ENCODE measurements at regions not wholly inside any gene's neighbourhood (a gene's known extent, or its start where the extent isn't known, plus 50 kb on each side); places are given as distances from the start of the nearest gene placed in this dataset.
"Not testable (repeated sequence)": the region's sequence is repeated elsewhere in the genome, so short reads cannot be mapped to it uniquely, and the experiment has no call there.

GRCh38 chr9:24846248-24846912 lies 300.7 kb upstream of the IZUMO3 start:
- no peak for DNase-seq (ENCODE audit: low spot score)

- DNase-seq (ENCODE audit: low spot score): no peak
These were observed 298.5 kb upstream of the IZUMO3 start for GRCh38 chr9:24844217-24844616.

- DNase-seq (ENCODE audit: low spot score): no peak
These were observed 296.3 kb upstream of the IZUMO3 start for GRCh38 chr9:24841993-24842392.

DNA sequence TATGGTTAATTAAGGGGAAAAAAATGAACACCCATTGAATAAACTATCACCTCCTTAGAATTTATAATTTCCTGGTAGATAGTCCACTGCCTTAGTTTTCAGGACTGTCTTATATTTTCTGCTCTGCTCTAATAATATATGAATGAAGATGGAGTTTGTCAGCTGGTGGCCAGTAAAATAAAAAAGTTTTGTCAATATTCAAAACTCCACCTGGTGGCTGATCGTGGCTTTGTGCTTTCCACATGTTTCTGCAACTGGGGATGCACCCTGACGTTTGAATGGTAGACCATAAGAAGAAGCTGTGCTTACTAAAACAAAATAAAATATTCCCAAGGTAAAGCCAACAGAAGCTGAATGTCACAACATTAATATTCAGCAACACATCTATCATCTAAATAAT lies 286.6 kb upstream of the IZUMO3 start:
- DNase-seq (ENCODE audit: low spot score): peak; percentile 47

- no peak for DNase-seq (ENCODE audit: low spot score)
These were observed 283.0 kb upstream of the IZUMO3 start for GRCh38 chr9:24828687-24829086.

DNA sequence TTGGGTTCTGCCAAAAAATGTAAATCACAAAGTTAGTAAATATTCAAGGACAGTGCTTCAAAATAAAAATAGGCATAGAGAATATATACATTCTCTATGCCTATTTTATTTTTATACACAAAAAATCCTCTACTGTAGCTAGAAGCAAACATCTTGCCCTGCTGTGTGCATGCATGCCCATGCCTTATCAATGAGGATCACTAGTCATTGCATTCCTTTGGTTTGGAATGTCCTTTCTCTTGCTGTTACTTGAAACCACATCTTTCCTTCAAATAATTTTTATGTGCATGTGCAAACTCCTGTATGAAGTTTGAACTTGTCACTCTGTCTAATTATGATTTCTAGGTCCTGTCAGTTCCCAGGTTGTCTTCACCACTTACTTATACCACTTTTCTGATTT lies 278.9 kb upstream of the IZUMO3 start:
- DNase-seq (ENCODE audit: low spot score): no peak

- DNase-seq (ENCODE audit: low spot score): no peak
These were observed 274.5 kb upstream of the IZUMO3 start for GRCh38 chr9:24820196-24820595.

GRCh38 chr9:24817756-24818155 lies 272.1 kb upstream of the IZUMO3 start:
- no peak for DNase-seq (ENCODE audit: low spot score)

DNA sequence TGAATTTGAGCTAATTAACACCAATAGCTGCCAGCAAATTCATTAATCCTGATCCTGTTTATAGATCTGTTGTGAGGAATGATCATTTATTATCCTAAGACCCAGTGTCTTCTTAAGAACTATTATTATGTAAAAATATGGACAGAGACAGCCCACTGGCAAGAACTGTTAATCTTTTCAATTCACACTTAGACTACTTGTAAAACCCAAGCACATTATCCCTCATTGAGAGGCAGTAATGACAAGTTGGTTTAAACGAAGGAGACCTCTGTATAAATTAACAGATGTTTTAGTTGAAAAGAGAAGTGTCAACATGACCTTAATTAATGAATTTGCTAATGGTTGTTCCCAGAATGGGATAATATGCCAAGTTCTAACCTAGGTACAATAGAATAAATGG lies 270.3 kb upstream of the IZUMO3 start:
- DNase-seq (ENCODE audit: low spot score): no peak

DNA sequence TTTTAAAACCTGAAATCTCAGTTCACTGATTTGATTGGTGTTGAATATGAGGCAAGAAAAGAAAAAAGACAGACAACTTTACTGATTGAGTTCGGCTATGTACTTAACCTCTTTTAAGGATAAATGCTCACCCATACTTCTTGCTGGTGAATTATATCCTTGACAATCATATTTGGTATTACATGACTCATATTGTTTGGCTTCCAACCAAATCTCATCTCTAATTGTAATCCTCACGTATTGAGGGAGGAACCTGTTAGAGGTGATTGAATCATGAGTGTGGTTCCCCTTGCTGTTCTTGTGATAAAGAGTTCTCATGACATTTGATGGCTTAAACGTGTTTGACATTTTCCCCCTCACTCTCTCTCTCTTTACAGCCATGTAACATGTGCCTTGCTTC lies 255.6 kb upstream of the IZUMO3 start:
- no peak for DNase-seq (ENCODE audit: low spot score)

GRCh38 chr9:24793787-24794186 lies 248.1 kb upstream of the IZUMO3 start:
- no peak for DNase-seq (ENCODE audit: low spot score)

GRCh38 chr9:24776226-24776625 lies 230.5 kb upstream of the IZUMO3 start:
- no peak for DNase-seq (ENCODE audit: low spot score)

DNA sequence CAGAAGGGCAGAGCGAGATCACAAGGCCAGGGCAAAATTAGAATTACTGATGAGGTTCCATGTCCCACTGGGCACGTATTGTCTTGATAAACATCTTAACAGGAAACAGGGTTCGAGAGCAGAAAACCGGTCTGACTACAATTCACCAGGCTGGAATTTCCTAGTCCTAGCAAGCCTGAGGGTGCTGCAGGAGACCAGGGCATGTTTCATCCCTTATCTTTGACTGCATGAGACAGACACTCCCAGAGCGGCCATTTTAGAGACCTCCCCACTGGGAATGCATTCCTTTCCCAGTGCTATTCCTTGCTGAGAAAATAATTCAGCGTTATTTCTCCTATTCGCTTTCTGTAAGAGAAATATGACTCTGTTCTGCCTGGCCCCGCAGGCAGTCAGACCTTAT lies 228.5 kb upstream of the IZUMO3 start:
- DNase-seq (ENCODE audit: low spot score): not testable (repeated sequence)

DNA sequence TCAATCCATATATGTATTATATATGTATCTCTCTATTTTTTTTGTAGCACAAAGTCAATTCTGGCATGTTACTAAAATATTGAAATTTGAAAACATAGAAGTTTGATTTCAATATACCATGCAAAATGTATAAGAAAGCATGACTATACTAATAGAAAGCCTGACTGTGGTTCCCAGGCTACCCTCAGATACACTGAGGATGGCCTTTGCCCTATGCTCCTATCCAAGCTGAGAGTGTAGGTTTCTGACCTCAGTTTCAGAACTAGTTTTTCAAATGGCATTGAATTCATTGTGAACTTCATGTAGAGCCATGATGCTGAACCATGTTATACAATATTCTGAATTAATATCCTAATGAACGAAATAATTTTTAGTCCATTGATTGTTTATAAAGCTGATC lies 220.4 kb upstream of the IZUMO3 start:
- DNase-seq (ENCODE audit: low spot score): no peak

DNA sequence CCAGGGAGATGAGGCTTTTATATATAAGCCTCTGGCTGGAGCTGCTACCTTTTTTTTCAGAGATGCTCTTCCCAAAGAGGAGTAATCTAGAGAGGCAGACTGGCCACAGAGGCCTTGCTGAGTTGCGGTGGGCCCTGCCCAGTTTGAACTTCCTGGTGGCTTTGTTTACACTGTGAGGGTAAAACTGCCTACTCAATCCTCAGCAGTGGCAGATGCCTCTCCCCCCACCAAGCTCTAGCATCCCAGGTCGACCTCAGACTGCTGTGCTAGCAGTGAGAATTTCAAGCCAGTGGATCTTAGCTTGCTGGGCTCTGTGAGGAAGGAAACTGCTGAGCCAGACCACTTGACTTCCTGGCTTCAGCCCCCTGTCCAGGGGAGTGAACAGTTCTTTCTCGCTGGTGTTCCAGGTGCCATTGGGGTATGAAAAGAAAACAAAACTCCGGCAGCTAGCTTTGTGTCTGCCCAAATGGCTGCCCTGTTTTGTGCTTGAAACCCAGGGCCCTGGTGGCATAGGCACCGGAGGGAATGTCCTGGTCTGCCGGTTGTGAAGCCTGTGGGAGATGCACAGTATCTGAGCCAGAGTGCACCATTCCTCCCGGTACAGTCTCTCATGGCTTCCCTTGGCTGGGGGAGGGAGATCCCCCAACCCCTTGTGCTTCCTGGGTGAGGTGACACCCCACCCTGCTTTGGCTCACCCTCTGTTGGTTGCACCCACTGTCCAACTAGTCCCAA lies 219.5 kb upstream of the IZUMO3 start:
- no peak for DNase-seq (ENCODE audit: low spot score)

DNA sequence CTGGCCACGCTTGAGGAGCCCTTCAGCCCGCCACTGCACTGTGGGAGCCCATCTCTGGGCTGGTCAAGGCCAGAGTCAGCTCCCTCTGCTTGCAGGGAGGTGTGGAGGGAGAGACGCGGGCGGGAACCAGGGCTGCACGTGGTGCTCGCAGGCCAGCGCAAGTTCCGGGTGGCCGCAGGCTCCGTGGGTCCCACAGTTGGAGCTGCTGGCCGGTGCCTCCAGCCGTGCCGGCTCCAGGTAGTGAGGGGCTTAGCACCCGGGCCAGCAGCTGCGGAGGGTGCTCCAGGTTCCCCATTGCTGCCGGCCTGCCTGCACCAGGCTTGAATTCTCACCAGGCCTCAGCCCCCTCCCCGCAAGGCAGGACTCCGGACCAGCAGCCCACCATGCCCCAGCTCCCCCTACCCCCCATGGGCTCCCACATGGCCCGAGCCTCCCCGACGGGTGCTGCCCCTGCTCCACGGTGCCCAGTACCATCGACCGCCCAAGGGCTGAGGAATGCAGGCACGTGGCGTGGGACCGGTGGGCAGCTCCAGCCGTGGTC lies 192.8 kb upstream of the IZUMO3 start:
- no peak for DNase-seq (ENCODE audit: low spot score)

- DNase-seq (ENCODE audit: low spot score): no peak
These were observed 186.1 kb upstream of the IZUMO3 start for GRCh38 chr9:24731754-24732153.

- no peak for DNase-seq (ENCODE audit: low spot score)
These were observed 175.9 kb upstream of the IZUMO3 start for GRCh38 chr9:24721621-24722020.

GRCh38 chr9:24712206-24712605 lies 166.5 kb upstream of the IZUMO3 start:
- DNase-seq (ENCODE audit: low spot score): no peak

DNA sequence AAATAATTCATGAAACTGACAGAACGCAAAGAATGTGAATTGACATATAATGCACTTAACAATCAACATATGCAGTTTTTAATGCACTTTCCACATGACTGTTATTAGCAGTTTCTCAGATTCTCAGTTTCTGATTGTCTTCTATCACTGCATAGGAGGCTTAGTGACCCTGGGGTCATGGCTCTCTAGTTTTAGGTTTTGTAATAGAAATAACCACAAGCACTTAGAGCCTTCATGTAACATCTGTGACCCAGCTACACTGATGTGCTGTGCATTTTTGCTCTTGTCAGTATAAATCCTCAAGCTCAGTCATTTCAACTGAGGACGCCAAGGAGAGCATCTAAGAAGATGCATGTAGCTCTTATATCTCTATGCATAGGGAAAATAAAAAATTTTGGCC lies 163.1 kb upstream of the IZUMO3 start:
- DNase-seq (ENCODE audit: low spot score): no peak

DNA sequence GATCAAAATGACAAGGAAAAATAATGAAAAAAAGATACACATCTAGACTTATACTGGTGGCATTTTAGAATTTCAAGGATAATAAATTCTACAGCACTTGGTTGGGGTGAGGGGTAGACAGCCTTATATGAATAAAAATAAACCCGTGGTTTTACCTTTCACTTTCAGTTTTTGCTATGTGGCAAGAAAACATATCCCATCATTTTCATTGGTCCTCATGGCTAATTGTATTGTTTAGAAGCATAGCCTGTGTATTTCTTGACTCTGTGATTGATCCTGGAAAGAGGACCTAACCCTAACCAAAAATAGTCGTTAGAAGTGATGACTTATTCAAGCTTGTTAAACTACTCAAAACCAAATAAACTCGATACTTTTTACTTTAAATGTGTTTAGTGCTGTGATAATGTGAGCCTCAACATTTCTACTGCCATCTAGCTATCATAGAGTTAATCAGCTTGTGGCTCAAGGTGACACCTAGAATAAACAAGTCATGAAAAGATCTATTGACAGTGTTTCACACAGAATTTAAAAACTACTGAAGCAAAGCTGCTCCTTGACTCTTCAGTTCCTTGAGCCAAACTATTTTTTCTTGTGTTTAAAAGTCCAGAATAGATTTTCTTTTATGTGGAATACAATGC lies 153.3 kb upstream of the IZUMO3 start:
- DNase-seq (ENCODE audit: low spot score): peak; percentile 31

DNA sequence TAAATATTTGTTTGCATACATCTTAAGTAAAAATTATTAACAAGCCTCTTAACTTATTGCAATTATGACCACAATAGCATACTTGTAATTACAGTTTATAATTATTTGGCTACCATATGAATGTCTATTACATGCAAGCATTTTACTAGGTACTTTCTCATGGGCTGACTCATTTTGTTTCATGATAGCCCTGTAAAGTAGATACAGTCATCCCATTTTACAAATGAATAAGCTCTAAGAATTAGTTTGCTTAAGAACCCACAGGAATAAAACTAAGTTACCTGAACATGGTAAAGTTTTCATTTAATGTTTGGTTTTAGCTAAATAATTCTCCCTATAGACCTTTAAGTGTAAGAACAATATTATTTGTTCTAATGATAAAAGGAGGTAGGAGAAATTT lies 126.6 kb upstream of the IZUMO3 start:
- DNase-seq (ENCODE audit: low spot score): no peak

DNA sequence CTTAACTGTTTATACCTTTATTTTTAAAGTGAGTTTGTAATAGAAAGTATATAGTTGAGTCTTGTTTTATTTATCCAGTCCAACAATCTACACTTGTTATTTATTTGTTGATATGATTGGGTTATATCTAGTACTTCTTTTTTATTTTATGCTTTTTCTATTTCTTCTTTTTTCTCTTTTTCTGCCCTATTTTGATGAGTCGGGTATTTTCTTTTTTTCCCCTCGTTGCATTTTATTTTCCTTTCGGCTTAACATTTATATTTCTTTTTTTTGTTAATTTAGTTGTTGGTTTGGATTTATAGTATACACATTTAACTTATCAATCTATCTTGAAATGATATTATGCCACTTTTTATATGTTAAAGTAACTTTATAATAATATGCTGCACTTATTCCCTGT lies 111.7 kb upstream of the IZUMO3 start:
- no peak for DNase-seq (ENCODE audit: low spot score)

Measured in NAMALWA (cell line).